SJSA1 (cell line): ENCODE measurements at regions not wholly inside any gene's neighbourhood (a gene's known extent, or its start where the extent isn't known, plus 50 kb on each side); places are given as distances from the start of the nearest gene placed in this dataset.
"Not testable (repeated sequence)": the region's sequence is repeated elsewhere in the genome, so short reads cannot be mapped to it uniquely, and the experiment has no call there.

Source experiments
- DNase-seq, 2 experiments: peaks; one replicate each; pipeline ENCODE4 v3.0.0-alpha.2; 2015 to 2020; ENCODE audit warnings: low spot score in 2 of 2, low read depth in 1 of 2
- H3K27ac ChIP-seq: fragments of 250-450 bp; sonication (Bioruptor Pico); 2 replicates; pipeline ENCODE4 v1.5.1; 2020; ENCODE audit warnings: mild to moderate bottlenecking, moderate library complexity
- H3K27me3 ChIP-seq: fragments of 250-450 bp; sonication (Bioruptor Pico); replicated peaks from 2 replicates; pipeline ENCODE4 v1.5.1; 2020; ENCODE audit warnings: mild to moderate bottlenecking, moderate library complexity
- H3K36me3 ChIP-seq: fragments of 250-450 bp; sonication (Bioruptor Pico); 2 replicates; pipeline ENCODE4 v1.5.1; 2020; ENCODE audit warnings: mild to moderate bottlenecking
- H3K4me1 ChIP-seq: fragments of 250-450 bp; sonication (Bioruptor Pico); replicated peaks from 2 replicates; pipeline ENCODE4 v1.6.1; 2021; ENCODE audit warnings: mild to moderate bottlenecking
- H3K4me3 ChIP-seq: fragments of 250-450 bp; sonication (Bioruptor Pico); 2 replicates; pipeline ENCODE4 v1.5.1; 2020; ENCODE audit warnings: mild to moderate bottlenecking
- H3K9me3 ChIP-seq: fragments of 250-450 bp; sonication (Bioruptor Pico); replicated peaks from 2 replicates; pipeline ENCODE4 v1.5.1; 2020; ENCODE audit warnings: mild to moderate bottlenecking

GRCh38 chr5:166713295-166713694, 1578.2 kb upstream of the WWC1 start:
- H3K4me3 ChIP-seq, result no peak overlapping the region
- peaks cover 8% of the 10 kb centered on the region; the same call in 1 of the 2 replicates for H3K9me3 ChIP-seq
- no peak overlapping the region for H3K27ac ChIP-seq
- H3K27me3 ChIP-seq, result no peaks in the 10 kb centered on the region
- H3K4me1 ChIP-seq, result peaks cover 18% of the 10 kb centered on the region
- H3K36me3 ChIP-seq, result no peaks in the 10 kb centered on the region
- DNase-seq, result no peak

GRCh38 chr5:166716856-166717492, 1574.5 kb upstream of the WWC1 start:
- no peak for DNase-seq
- Histone ChIP-seq H3K4me1 (no peaks in the 10 kb centered on the region), H3K27ac (no peak overlapping the region), H3K27me3 (no peaks in the 10 kb centered on the region), H3K9me3 (peaks cover 12% of the 10 kb centered on the region; the same call in 1 of the 2 replicates), H3K36me3 (no peaks in the 10 kb centered on the region), H3K4me3 (no peak overlapping the region)

DNA sequence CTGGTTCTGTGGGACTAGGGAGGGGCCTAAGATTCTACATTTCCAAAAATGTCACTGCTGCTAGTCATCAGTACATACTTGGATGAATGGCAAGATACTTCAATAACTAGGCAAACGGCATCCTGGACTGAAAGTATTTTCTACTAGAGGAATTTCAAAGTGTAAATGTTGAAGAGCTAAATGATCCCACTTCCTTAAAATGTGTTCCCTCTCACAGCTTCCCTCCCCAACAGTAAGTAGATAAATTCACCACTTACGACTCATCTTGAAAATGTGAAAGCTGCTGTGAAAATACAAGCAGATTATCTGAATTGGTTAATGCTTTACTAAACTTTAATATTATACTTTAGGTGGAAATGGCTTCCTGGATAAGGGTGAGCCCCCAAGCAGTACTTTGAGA, 1571.5 kb upstream of the WWC1 start:
- H3K27me3 ChIP-seq, result no peaks in the 10 kb centered on the region
- peaks cover 6% of the 10 kb centered on the region; the same call in 1 of the 2 replicates for H3K4me1 ChIP-seq
- H3K27ac ChIP-seq, result 0 out of 2 replicates have a peak overlapping the region, but pooled peaks have one; percentile 3
- DNase-seq, result peak in 1 of 2 experiments; percentile 9
- H3K9me3 ChIP-seq, result peaks cover 12% of the 10 kb centered on the region; the same call in 1 of the 2 replicates
- H3K36me3 ChIP-seq, result no peaks in the 10 kb centered on the region
- H3K4me3 ChIP-seq, result no peak overlapping the region

GRCh38 chr5:166722939-166723338, 1568.5 kb upstream of the WWC1 start:
- Histone ChIP-seq H3K4me3 (no peak overlapping the region), H3K9me3 (0 out of 2 replicates have a peak, but pooled peaks cover 4% of the 10 kb centered on the region), H3K27ac (no peak overlapping the region), H3K36me3 (no peaks in the 10 kb centered on the region), H3K4me1 (peaks cover 6% of the 10 kb centered on the region; the same call in 1 of the 2 replicates), H3K27me3 (no peaks in the 10 kb centered on the region)
- peak in 1 of 2 experiments; percentile 7 for DNase-seq

- peak in 1 of 2 experiments; percentile 44 for DNase-seq
- Histone ChIP-seq H3K4me3 (no peak overlapping the region), H3K27ac (no peak overlapping the region), H3K27me3 (no peaks in the 10 kb centered on the region), H3K9me3 (no peaks in the 10 kb centered on the region), H3K36me3 (no peaks in the 10 kb centered on the region), H3K4me1 (peaks cover 6% of the 10 kb centered on the region; the same call in 1 of the 2 replicates)
These were observed 1567.2 kb upstream of the WWC1 start for GRCh38 chr5:166724284-166724683.

DNA sequence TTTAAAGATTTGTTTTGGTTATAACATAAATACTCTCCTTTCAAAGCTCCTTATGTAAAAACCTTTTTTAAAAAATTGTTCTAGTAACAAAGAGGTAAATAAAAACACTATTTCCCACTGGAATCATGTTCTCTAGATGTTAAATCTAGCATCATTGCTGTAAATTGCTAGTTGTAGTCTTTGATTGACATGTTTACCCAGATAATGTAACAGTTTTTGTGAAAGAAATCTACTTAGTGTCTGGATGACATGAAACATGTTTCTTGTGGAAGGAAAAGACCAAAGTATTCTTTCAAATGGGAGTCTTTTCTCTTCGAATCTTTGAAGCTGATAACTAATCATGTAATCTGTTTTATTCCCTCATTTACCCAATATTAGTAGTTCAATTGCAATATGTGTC, 1565.9 kb upstream of the WWC1 start:
- H3K27me3 ChIP-seq, result no peaks in the 10 kb centered on the region
- no peak overlapping the region for H3K4me3 ChIP-seq
- no peak overlapping the region for H3K27ac ChIP-seq
- no peaks in the 10 kb centered on the region for H3K36me3 ChIP-seq
- H3K4me1 ChIP-seq, result peaks cover 6% of the 10 kb centered on the region; the same call in 1 of the 2 replicates
- no peaks in the 10 kb centered on the region for H3K9me3 ChIP-seq
- no peak for DNase-seq

GRCh38 chr5:166726406-166726805, 1565.0 kb upstream of the WWC1 start:
- H3K4me3 ChIP-seq, result no peak overlapping the region
- H3K27me3 ChIP-seq, result no peaks in the 10 kb centered on the region
- no peak for DNase-seq
- no peaks in the 10 kb centered on the region for H3K9me3 ChIP-seq
- no peaks in the 10 kb centered on the region for H3K36me3 ChIP-seq
- H3K27ac ChIP-seq, result no peak overlapping the region
- peaks cover 6% of the 10 kb centered on the region; the same call in 1 of the 2 replicates for H3K4me1 ChIP-seq

GRCh38 chr5:166742951-166743350, 1548.5 kb upstream of the WWC1 start:
- not testable (repeated sequence) for H3K9me3 ChIP-seq, H3K4me1 ChIP-seq, H3K36me3 ChIP-seq, H3K4me3 ChIP-seq, DNase-seq, H3K27me3 ChIP-seq, H3K27ac ChIP-seq

DNA sequence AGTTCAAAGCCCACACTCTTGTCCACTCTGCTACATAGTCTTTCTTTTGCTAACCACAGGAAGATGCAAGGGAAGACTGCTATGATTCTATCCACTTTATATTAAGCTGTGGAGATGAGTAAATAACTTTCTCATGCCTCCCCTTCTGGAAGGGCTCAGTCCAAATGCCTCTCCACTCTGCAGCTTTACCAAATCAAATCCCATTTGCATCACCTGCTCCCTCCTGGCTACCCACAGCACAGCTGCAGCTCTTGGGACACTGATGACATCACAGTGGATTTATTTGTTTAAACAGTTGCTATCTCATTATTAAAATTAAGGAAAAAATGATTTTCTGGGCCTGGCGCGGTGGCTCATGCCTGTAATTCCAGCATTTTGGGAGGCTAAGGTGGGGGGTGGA, 1544.9 kb upstream of the WWC1 start:
- Histone ChIP-seq H3K27me3 (no peaks in the 10 kb centered on the region), H3K27ac (no peak overlapping the region)
- no peak for DNase-seq

GRCh38 chr5:166750376-166750775, 1541.1 kb upstream of the WWC1 start:
- H3K4me1 ChIP-seq, result no peaks in the 10 kb centered on the region
- no peaks in the 10 kb centered on the region for H3K27me3 ChIP-seq

More for the DNA sequence above, 1544.9 kb upstream of the WWC1 start:
- no peaks in the 10 kb centered on the region for H3K9me3 ChIP-seq
- no peak overlapping the region for H3K4me3 ChIP-seq
- no peaks in the 10 kb centered on the region for H3K4me1 ChIP-seq
- H3K36me3 ChIP-seq, result no peaks in the 10 kb centered on the region

DNA sequence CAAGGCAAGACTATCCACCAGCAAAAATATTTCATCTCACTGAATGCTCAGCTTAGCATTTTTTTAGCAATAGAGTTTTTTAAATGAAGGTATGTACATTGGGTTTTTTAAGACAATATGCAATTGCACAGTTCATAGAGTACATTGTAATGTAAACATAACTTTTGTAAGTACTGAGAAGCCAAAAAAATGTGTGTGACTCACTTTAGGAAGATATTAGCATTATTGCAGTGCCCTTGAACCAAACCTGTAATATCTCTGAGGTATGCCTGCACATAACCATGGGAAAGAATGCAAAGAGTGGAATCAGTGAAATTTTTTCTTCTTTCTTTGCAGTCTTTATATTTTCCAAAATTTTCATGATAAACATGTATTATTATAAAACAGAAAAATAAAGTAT, 1533.3 kb upstream of the WWC1 start:
- Histone ChIP-seq H3K27me3 (no peaks in the 10 kb centered on the region), H3K36me3 (no peaks in the 10 kb centered on the region), H3K9me3 (peaks cover 6% of the 10 kb centered on the region; the same call in 1 of the 2 replicates), H3K27ac (peak overlapping the region; percentile 67), H3K4me3 (no peak overlapping the region), H3K4me1 (peaks cover 24% of the 10 kb centered on the region)
- DNase-seq, result peak in 1 of 2 experiments; percentile 38

More at GRCh38 chr5:166750376-166750775, 1541.1 kb upstream of the WWC1 start:
- no peak overlapping the region for H3K4me3 ChIP-seq
- H3K36me3 ChIP-seq, result no peaks in the 10 kb centered on the region
- DNase-seq, result no peak
- no peaks in the 10 kb centered on the region for H3K9me3 ChIP-seq
- H3K27ac ChIP-seq, result no peak overlapping the region

- no peaks in the 10 kb centered on the region; the same call in none of the 2 replicates for H3K9me3 ChIP-seq
- no peak overlapping the region for H3K27ac ChIP-seq
- no peak for DNase-seq
- H3K4me1 ChIP-seq, result peaks cover 8% of the 10 kb centered on the region
- no peaks in the 10 kb centered on the region for H3K27me3 ChIP-seq
- H3K4me3 ChIP-seq, result no peak overlapping the region
- no peaks in the 10 kb centered on the region for H3K36me3 ChIP-seq
These were observed 1523.6 kb upstream of the WWC1 start for GRCh38 chr5:166767858-166768257.

- Histone ChIP-seq H3K9me3 (no peaks in the 10 kb centered on the region; the same call in 1 of the 2 replicates), H3K36me3 (no peaks in the 10 kb centered on the region), H3K27me3 (no peaks in the 10 kb centered on the region), H3K27ac (no peak overlapping the region), H3K4me3 (no peak overlapping the region), H3K4me1 (peaks cover 13% of the 10 kb centered on the region)
- DNase-seq, result no peak
These were observed 1522.9 kb upstream of the WWC1 start for GRCh38 chr5:166768536-166768935.

DNA sequence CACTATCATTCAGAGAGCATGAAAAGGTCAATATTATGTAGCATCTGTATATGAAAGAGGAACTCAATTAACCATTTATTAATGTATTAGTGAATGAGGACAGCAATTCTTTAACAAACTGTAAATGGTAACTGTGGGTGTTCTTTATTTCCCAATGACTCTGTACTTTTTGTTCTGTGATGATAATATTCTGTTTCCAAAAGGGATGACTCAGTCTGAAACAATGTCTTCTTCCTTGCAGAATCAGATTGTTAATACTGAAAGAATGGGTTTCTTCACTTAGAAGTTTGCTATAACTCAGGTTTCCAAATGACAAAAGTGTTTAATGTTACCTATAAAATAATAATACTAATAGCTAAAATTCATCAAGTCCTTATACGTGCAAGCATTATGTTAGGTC, 1518.7 kb upstream of the WWC1 start:
- Histone ChIP-seq H3K27me3 (no peaks in the 10 kb centered on the region), H3K27ac (peak overlapping the region; percentile 78), H3K36me3 (no peaks in the 10 kb centered on the region), H3K4me3 (no peak overlapping the region), H3K4me1 (peaks cover 16% of the 10 kb centered on the region), H3K9me3 (no peaks in the 10 kb centered on the region; the same call in 1 of the 2 replicates)
- peak in 1 of 2 experiments; percentile 79 for DNase-seq
